ENCODE measurements at regions not wholly inside any gene's neighbourhood (a gene's known extent, or its start where the extent isn't known, plus 50 kb on each side); places are given as distances from the start of the nearest gene placed in this dataset.

- WGBS (ENCODE audit: insufficient coverage), result no CpG with 5 or more reads among the region's 1 CpG
- no peak for DNase-seq
- H3K4me1 ChIP-seq (ENCODE audit: control insufficient read depth, insufficient read depth, low read length), result no peaks in the 10 kb centered on the region
These were observed 661.7 kb downstream of the TSN start for GRCh38 chr2:122417114-122417513.

GRCh38 chr2:122421775-122422174 lies 666.3 kb downstream of the TSN start:
- Histone ChIP-seq H3K27me3 (ENCODE audit: control insufficient read depth, insufficient read depth, low read length) (no peaks in the 10 kb centered on the region), H3K4me1 (ENCODE audit: control insufficient read depth, insufficient read depth, low read length) (no peaks in the 10 kb centered on the region), H3K4me3 (ENCODE audit: low read length) (no peak overlapping the region), H3K9me3 (replicated peaks; ENCODE audit: control insufficient read depth, low read depth, low read length) (no peaks in the 10 kb centered on the region), H3K27ac (ENCODE audit: low read length) (no peak overlapping the region), H3K36me3 (ENCODE audit: control insufficient read depth, insufficient read depth, low read length) (no peaks in the 10 kb centered on the region)
- no peak for DNase-seq

More at GRCh38 chr2:122417114-122417513, 661.7 kb downstream of the TSN start:
- H3K4me3 ChIP-seq (ENCODE audit: low read length), result no peak overlapping the region
- no peaks in the 10 kb centered on the region for H3K9me3 ChIP-seq (replicated peaks; ENCODE audit: control insufficient read depth, low read depth, low read length)
- no peak overlapping the region for H3K27ac ChIP-seq (ENCODE audit: low read length)
- no peaks in the 10 kb centered on the region for H3K27me3 ChIP-seq (ENCODE audit: control insufficient read depth, insufficient read depth, low read length)
- no peaks in the 10 kb centered on the region for H3K36me3 ChIP-seq (ENCODE audit: control insufficient read depth, insufficient read depth, low read length)

GRCh38 chr2:122422384-122422991 lies 667.0 kb downstream of the TSN start:
- Histone ChIP-seq H3K9me3 (replicated peaks; ENCODE audit: control insufficient read depth, low read depth, low read length) (no peaks in the 10 kb centered on the region), H3K27ac (ENCODE audit: low read length) (no peak overlapping the region), H3K4me1 (ENCODE audit: control insufficient read depth, insufficient read depth, low read length) (no peaks in the 10 kb centered on the region), H3K4me3 (ENCODE audit: low read length) (no peak overlapping the region), H3K36me3 (ENCODE audit: control insufficient read depth, insufficient read depth, low read length) (no peaks in the 10 kb centered on the region), H3K27me3 (ENCODE audit: control insufficient read depth, insufficient read depth, low read length) (no peaks in the 10 kb centered on the region)
- WGBS (ENCODE audit: insufficient coverage), result 39% methylated on average over 4 of the region's 7 CpGs
- DNase-seq, result peak; percentile 7

- Histone ChIP-seq H3K36me3 (ENCODE audit: control insufficient read depth, insufficient read depth, low read length) (no peaks in the 10 kb centered on the region), H3K27me3 (ENCODE audit: control insufficient read depth, insufficient read depth, low read length) (no peaks in the 10 kb centered on the region), H3K27ac (ENCODE audit: low read length) (no peak overlapping the region)
These were observed 668.5 kb downstream of the TSN start for GRCh38 chr2:122423934-122424333.

GRCh38 chr2:122433123-122433754 lies 677.8 kb downstream of the TSN start:
- Histone ChIP-seq H3K27ac (ENCODE audit: low read length) (no peak overlapping the region), H3K36me3 (ENCODE audit: control insufficient read depth, insufficient read depth, low read length) (no peaks in the 10 kb centered on the region), H3K27me3 (ENCODE audit: control insufficient read depth, insufficient read depth, low read length) (no peaks in the 10 kb centered on the region), H3K4me3 (ENCODE audit: low read length) (no peak overlapping the region), H3K4me1 (ENCODE audit: control insufficient read depth, insufficient read depth, low read length) (no peaks in the 10 kb centered on the region), H3K9me3 (replicated peaks; ENCODE audit: control insufficient read depth, low read depth, low read length) (no peaks in the 10 kb centered on the region)
- whole genome bisulfite sequencing (ENCODE audit: insufficient coverage), result no CpG with 5 or more reads among the region's 8 CpGs
- no peak for DNase-seq

More at GRCh38 chr2:122423934-122424333, 668.5 kb downstream of the TSN start:
- Histone ChIP-seq H3K9me3 (replicated peaks; ENCODE audit: control insufficient read depth, low read depth, low read length) (no peaks in the 10 kb centered on the region), H3K4me3 (ENCODE audit: low read length) (no peak overlapping the region), H3K4me1 (ENCODE audit: control insufficient read depth, insufficient read depth, low read length) (no peaks in the 10 kb centered on the region)
- no CpG with 5 or more reads among the region's 4 CpGs for WGBS (ENCODE audit: insufficient coverage)
- DNase-seq, result no peak

GRCh38 chr2:122445003-122445402 lies 689.6 kb downstream of the TSN start:
- WGBS (ENCODE audit: insufficient coverage), result no CpG with 5 or more reads among the region's 1 CpG
- H3K9me3 ChIP-seq (replicated peaks; ENCODE audit: control insufficient read depth, low read depth, low read length), result no peaks in the 10 kb centered on the region
- no peak for DNase-seq

GRCh38 chr2:122446761-122447160 lies 691.3 kb downstream of the TSN start:
- Histone ChIP-seq H3K9me3 (replicated peaks; ENCODE audit: control insufficient read depth, low read depth, low read length) (peaks cover 6% of the 10 kb centered on the region), H3K4me3 (ENCODE audit: low read length) (no peak overlapping the region), H3K36me3 (ENCODE audit: control insufficient read depth, insufficient read depth, low read length) (no peaks in the 10 kb centered on the region), H3K27me3 (ENCODE audit: control insufficient read depth, insufficient read depth, low read length) (no peaks in the 10 kb centered on the region), H3K27ac (ENCODE audit: low read length) (no peak overlapping the region), H3K4me1 (ENCODE audit: control insufficient read depth, insufficient read depth, low read length) (no peaks in the 10 kb centered on the region)
- no peak for DNase-seq
- no CpG with 5 or more reads among the region's 4 CpGs for WGBS (ENCODE audit: insufficient coverage)

More at GRCh38 chr2:122445003-122445402, 689.6 kb downstream of the TSN start:
- Histone ChIP-seq H3K4me1 (ENCODE audit: control insufficient read depth, insufficient read depth, low read length) (no peaks in the 10 kb centered on the region), H3K27me3 (ENCODE audit: control insufficient read depth, insufficient read depth, low read length) (no peaks in the 10 kb centered on the region), H3K36me3 (ENCODE audit: control insufficient read depth, insufficient read depth, low read length) (no peaks in the 10 kb centered on the region), H3K27ac (ENCODE audit: low read length) (no peak overlapping the region), H3K4me3 (ENCODE audit: low read length) (no peak overlapping the region)

GRCh38 chr2:122447237-122447636 lies 691.8 kb downstream of the TSN start:
- H3K4me3 ChIP-seq (ENCODE audit: low read length), result no peak overlapping the region

GRCh38 chr2:122451040-122451439 lies 695.6 kb downstream of the TSN start:
- Histone ChIP-seq H3K9me3 (replicated peaks; ENCODE audit: control insufficient read depth, low read depth, low read length) (peaks cover 6% of the 10 kb centered on the region), H3K27ac (ENCODE audit: low read length) (no peak overlapping the region), H3K4me3 (ENCODE audit: low read length) (no peak overlapping the region), H3K4me1 (ENCODE audit: control insufficient read depth, insufficient read depth, low read length) (no peaks in the 10 kb centered on the region), H3K36me3 (ENCODE audit: control insufficient read depth, insufficient read depth, low read length) (no peaks in the 10 kb centered on the region), H3K27me3 (ENCODE audit: control insufficient read depth, insufficient read depth, low read length) (no peaks in the 10 kb centered on the region)
- DNase-seq, result no peak
- 81% methylated on average over 4 of the region's 4 CpGs for WGBS (ENCODE audit: insufficient coverage)

More at GRCh38 chr2:122447237-122447636, 691.8 kb downstream of the TSN start:
- no peak for DNase-seq
- no CpG with 5 or more reads among the region's 2 CpGs for WGBS (ENCODE audit: insufficient coverage)
- Histone ChIP-seq H3K27me3 (ENCODE audit: control insufficient read depth, insufficient read depth, low read length) (no peaks in the 10 kb centered on the region), H3K36me3 (ENCODE audit: control insufficient read depth, insufficient read depth, low read length) (no peaks in the 10 kb centered on the region), H3K9me3 (replicated peaks; ENCODE audit: control insufficient read depth, low read depth, low read length) (peaks cover 6% of the 10 kb centered on the region), H3K4me1 (ENCODE audit: control insufficient read depth, insufficient read depth, low read length) (no peaks in the 10 kb centered on the region), H3K27ac (ENCODE audit: low read length) (no peak overlapping the region)

- WGBS (ENCODE audit: insufficient coverage), result no CpG with 5 or more reads among the region's 1 CpG
- H3K4me3 ChIP-seq (ENCODE audit: low read length), result no peak overlapping the region
- no peaks in the 10 kb centered on the region for H3K4me1 ChIP-seq (ENCODE audit: control insufficient read depth, insufficient read depth, low read length)
- no peak overlapping the region for H3K27ac ChIP-seq (ENCODE audit: low read length)
- no peak for DNase-seq
- H3K36me3 ChIP-seq (ENCODE audit: control insufficient read depth, insufficient read depth, low read length), result no peaks in the 10 kb centered on the region
- no peaks in the 10 kb centered on the region for H3K27me3 ChIP-seq (ENCODE audit: control insufficient read depth, insufficient read depth, low read length)
- peaks cover 6% of the 10 kb centered on the region for H3K9me3 ChIP-seq (replicated peaks; ENCODE audit: control insufficient read depth, low read depth, low read length)
These were observed 696.2 kb downstream of the TSN start for GRCh38 chr2:122451697-122452096.
